Cardiac muscle cell (in vitro differentiated cells and primary cell): ENCODE measurements at regions not wholly inside any gene's neighbourhood (a gene's known extent, or its start where the extent isn't known, plus 50 kb on each side); places are given as distances from the start of the nearest gene placed in this dataset.
"Not testable (repeated sequence)": the region's sequence is repeated elsewhere in the genome, so short reads cannot be mapped to it uniquely, and the experiment has no call there.

Experiments used
- DNase-seq, 2 donors: peaks; one replicate each; pipeline versions ENCODE4 v3.0.0 to v3.0.0-alpha.2; 2010 to 2017; ENCODE audit warnings: low read depth in 1 of 2, low spot score in 1 of 2
- H3K27ac ChIP-seq: fragments of 200-600 bp; sonication (generic); 2 replicates; pipeline ENCODE4 v1.5.1; 2016
- H3K27me3 ChIP-seq: fragments of 200-600 bp; sonication (generic); 2 replicates; pipeline ENCODE4 v1.6.0; 2016; ENCODE audit warnings: control low read depth
- H3K36me3 ChIP-seq: fragments of 200-600 bp; sonication (generic); 2 replicates; pipeline ENCODE4 v1.5.1; 2016; ENCODE audit warnings: control low read depth
- H3K4me1 ChIP-seq: fragments of 200-600 bp; sonication (generic); 2 replicates; pipeline ENCODE4 v1.8.1; 2017; ENCODE audit warnings: low read depth, mild to moderate bottlenecking, mixed run types
- H3K4me3 ChIP-seq: fragments of 200-600 bp; sonication (generic); 2 replicates; pipeline ENCODE4 v1.5.1; 2016; ENCODE audit warnings: mild to moderate bottlenecking
- H3K9me3 ChIP-seq: fragments of 200-600 bp; sonication (generic); 2 replicates; pipeline ENCODE4 v1.5.1; 2017; ENCODE audit warnings: low read depth, mild to moderate bottlenecking, control low read depth
- TF ChIP-seq, protein P1 (sequence below): IDR thresholded peaks from 2 replicates; pipeline ENCODE4 v1.5.1; 2012; ENCODE audit warnings: low read depth, mild to moderate bottlenecking, low read length

DNA sequence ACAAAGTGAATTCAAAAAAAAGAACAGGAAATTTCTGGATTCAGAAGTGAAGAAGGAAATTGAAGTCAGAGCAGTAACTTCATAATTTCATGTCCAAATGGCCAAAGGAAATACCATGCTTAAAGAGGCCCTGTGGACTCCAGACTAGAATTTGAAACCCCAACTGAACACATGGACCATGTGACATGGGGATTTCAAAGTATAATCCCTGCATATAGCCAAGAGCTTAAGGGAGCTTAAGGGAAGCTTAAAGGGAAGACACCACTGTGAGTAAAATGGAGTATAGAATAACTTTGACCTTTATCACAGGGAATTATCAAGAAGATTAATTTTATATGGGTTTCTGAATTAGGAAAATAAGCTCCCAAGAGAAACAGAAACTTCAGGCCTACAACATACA is 241.8 kb upstream of the POGK start:
- no peaks in the 10 kb centered on the region for H3K36me3 ChIP-seq
- no peak overlapping the region for H3K4me3 ChIP-seq
- H3K9me3 ChIP-seq: no peaks in the 10 kb centered on the region
- no peak for DNase-seq
- TF ChIP-seq, protein P1, sequence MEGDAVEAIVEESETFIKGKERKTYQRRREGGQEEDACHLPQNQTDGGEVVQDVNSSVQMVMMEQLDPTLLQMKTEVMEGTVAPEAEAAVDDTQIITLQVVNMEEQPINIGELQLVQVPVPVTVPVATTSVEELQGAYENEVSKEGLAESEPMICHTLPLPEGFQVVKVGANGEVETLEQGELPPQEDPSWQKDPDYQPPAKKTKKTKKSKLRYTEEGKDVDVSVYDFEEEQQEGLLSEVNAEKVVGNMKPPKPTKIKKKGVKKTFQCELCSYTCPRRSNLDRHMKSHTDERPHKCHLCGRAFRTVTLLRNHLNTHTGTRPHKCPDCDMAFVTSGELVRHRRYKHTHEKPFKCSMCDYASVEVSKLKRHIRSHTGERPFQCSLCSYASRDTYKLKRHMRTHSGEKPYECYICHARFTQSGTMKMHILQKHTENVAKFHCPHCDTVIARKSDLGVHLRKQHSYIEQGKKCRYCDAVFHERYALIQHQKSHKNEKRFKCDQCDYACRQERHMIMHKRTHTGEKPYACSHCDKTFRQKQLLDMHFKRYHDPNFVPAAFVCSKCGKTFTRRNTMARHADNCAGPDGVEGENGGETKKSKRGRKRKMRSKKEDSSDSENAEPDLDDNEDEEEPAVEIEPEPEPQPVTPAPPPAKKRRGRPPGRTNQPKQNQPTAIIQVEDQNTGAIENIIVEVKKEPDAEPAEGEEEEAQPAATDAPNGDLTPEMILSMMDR: no peak
- no peak overlapping the region for H3K27ac ChIP-seq
- no peaks in the 10 kb centered on the region for H3K4me1 ChIP-seq
- no peaks in the 10 kb centered on the region for H3K27me3 ChIP-seq

DNA sequence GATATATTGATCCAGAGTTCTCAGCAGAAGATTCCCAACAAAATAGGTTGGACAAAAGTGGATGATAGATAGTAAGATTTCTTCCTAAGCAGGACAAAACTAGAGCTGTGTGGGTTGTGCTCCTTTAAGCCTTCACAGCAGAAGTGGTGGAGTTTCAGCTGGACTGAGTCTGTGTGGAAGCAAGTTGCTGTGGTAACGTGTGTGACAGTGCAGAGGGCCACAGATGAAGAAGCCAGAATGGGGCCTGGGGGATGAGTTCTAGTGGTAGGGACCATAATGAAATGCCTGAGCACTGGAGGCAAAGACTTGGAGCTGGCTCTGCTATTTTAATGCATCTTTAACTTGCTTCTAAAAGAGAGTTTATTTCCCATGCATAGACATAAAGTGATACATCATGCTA is 238.7 kb upstream of the POGK start:
- Histone ChIP-seq H3K4me1 (no peaks in the 10 kb centered on the region), H3K9me3 (no peaks in the 10 kb centered on the region), H3K27me3 (no peaks in the 10 kb centered on the region), H3K4me3 (no peak overlapping the region), H3K27ac (no peak overlapping the region), H3K36me3 (no peaks in the 10 kb centered on the region)
- no peak for DNase-seq
- TF ChIP-seq, protein P1: no peak

DNA sequence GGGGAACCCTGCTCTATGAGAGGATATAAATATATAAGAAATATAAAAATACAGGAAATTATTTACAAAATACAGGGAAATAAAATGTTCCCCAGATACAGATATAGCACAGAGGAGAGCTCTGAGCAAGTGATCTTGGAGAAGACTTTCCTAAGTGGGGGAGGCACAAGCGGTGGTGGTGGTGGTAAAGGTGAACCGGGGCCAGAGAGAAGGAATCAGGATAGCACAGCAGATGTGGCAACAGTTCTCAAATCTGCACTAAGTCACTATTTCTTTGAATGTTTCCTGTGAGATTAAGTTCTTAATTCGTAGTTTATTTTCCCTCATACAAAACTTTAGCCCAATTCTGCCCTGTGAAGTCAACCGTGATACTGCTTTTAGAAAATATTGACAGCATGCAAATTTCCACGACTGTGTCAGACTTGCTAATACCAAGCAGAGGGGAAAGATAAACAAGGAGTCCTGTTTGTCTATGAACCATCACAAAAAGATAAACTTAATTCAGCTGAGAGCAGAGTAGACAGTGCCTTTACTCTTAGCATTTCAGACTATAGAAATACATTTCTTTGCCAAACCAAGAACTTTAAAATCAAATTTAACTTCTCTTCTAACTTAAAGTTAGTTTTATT is 237.5 kb upstream of the POGK start:
- Histone ChIP-seq H3K4me1 (no peaks in the 10 kb centered on the region), H3K36me3 (no peaks in the 10 kb centered on the region), H3K9me3 (no peaks in the 10 kb centered on the region), H3K27ac (no peak overlapping the region), H3K27me3 (no peaks in the 10 kb centered on the region), H3K4me3 (no peak overlapping the region)
- no peak for DNase-seq
- TF ChIP-seq, protein P1: no peak

DNA sequence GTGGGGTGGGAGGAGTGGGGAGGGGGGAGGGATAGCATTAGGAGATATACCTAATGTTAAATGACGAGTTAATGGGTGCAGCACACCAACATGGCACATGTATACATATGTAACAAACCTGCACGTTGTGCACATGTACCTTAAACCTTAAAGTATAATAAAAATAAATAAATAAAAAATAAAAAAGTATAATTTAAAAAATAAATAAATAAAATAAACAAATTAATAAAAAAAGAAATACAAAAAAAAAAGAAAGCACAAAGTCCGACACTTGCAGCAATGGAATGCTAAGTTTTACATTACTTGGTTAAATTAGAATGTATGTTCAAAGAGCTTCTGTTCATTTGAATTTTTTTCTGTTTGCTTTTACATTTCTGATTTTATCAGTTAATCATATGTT is 236.5 kb upstream of the POGK start:
- not testable (repeated sequence) for H3K4me1 ChIP-seq, H3K4me3 ChIP-seq, DNase-seq, H3K36me3 ChIP-seq, H3K27me3 ChIP-seq, H3K27ac ChIP-seq, H3K9me3 ChIP-seq

DNA sequence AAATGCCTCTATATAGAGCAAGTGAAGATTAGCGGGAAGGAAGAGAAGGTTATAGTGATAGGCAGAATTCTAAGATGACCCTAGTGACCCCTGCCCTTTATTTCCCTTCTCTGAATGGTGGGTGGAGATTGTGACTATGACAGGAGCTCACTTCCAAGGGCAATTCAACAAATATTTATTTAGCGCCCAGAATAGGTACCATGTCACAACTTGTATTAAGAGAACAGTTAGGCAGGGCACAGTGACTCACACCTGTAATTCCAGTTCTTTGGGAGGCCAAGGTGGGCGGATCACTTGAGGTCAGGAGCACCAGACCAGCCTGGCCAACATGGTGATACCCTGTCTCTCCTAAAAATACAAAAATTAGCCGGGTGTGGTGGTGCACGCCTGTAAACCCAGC is 236.0 kb upstream of the POGK start:
- no peaks in the 10 kb centered on the region for H3K36me3 ChIP-seq
- H3K27me3 ChIP-seq: no peaks in the 10 kb centered on the region

DNA sequence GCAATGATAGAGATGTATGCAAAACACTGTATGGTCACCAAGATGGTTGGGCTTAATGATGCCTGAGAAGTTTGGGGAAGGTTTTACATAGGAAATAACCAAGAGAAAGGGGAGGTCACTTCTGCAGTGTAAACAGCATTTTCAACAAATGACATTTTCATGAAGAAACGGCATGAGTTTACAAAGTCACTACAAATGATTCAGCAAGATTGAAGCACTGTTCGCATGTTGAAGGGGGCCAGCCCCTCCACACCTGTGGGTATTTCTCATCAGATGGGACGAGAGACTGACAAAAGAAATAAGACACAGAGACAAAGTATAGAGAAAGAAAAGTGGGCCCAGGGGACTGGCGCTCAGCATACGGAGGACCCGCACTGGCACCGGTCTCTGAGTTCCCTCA is 234.1 kb upstream of the POGK start:
- H3K27ac ChIP-seq: no peak overlapping the region
- H3K4me3 ChIP-seq: no peak overlapping the region
- no peaks in the 10 kb centered on the region for H3K27me3 ChIP-seq
- no peaks in the 10 kb centered on the region for H3K4me1 ChIP-seq
- no peak for DNase-seq
- TF ChIP-seq, protein P1: no peak
- H3K9me3 ChIP-seq: no peaks in the 10 kb centered on the region
- no peaks in the 10 kb centered on the region for H3K36me3 ChIP-seq

More for the DNA sequence above, 236.0 kb upstream of the POGK start:
- Histone ChIP-seq H3K4me1 (no peaks in the 10 kb centered on the region), H3K9me3 (no peaks in the 10 kb centered on the region), H3K27ac (no peak overlapping the region), H3K4me3 (no peak overlapping the region)
- TF ChIP-seq, protein P1: no peak
- no peak for DNase-seq
